ENCODE measurements at regions not wholly inside any gene's neighbourhood (a gene's known extent, or its start where the extent isn't known, plus 50 kb on each side); places are given as distances from the start of the nearest gene placed in this dataset.

GRCh38 chr20:39356908-39357307 lies 394.8 kb downstream of the DHX35 start:
- no peaks in the 10 kb centered on the region for H3K27me3 ChIP-seq (ENCODE audit: control insufficient read depth in 1 of 2, insufficient read depth in 2 of 2, low read length in 2 of 2)
- H3K27ac ChIP-seq (ENCODE audit: low read depth, low read length) = no peak overlapping the region
- H3K36me3 ChIP-seq (ENCODE audit: control insufficient read depth in 1 of 2, insufficient read depth in 2 of 2, low read length in 2 of 2) = no peaks in the 10 kb centered on the region
- H3K9me3 ChIP-seq (ENCODE audit: control insufficient read depth in 1 of 2, low read length in 2 of 2) = no peaks in the 10 kb centered on the region
- H3K4me3 ChIP-seq (ENCODE audit: low read depth in 1 of 2, low read length in 2 of 2) = no peak overlapping the region
- no peaks in the 10 kb centered on the region for H3K4me1 ChIP-seq (ENCODE audit: control insufficient read depth in 1 of 2, insufficient read depth in 2 of 2, low read length in 2 of 2)
- H3K9ac ChIP-seq (ENCODE audit: low read depth in 1 of 2, low read length in 2 of 2) = no peak overlapping the region

GRCh38 chr20:39349240-39349639 lies 387.1 kb downstream of the DHX35 start:
- Histone ChIP-seq H3K27ac (ENCODE audit: low read depth, low read length) (no peak overlapping the region), H3K36me3 (ENCODE audit: control insufficient read depth in 1 of 2, insufficient read depth in 2 of 2, low read length in 2 of 2) (no peaks in the 10 kb centered on the region), H3K4me3 (ENCODE audit: low read depth in 1 of 2, low read length in 2 of 2) (no peak overlapping the region)

GRCh38 chr20:39347626-39348025 lies 385.5 kb downstream of the DHX35 start:
- no peak overlapping the region for H3K27ac ChIP-seq (ENCODE audit: low read depth, low read length)
- no peaks in the 10 kb centered on the region for H3K27me3 ChIP-seq (ENCODE audit: control insufficient read depth in 1 of 2, insufficient read depth in 2 of 2, low read length in 2 of 2)
- H3K9ac ChIP-seq (ENCODE audit: low read depth in 1 of 2, low read length in 2 of 2) = no peak overlapping the region
- H3K9me3 ChIP-seq (ENCODE audit: control insufficient read depth in 1 of 2, low read length in 2 of 2) = peaks cover 8 to 14% of the 10 kb centered on the region in 2 donors
- H3K4me3 ChIP-seq (ENCODE audit: low read depth in 1 of 2, low read length in 2 of 2) = no peak overlapping the region
- H3K36me3 ChIP-seq (ENCODE audit: control insufficient read depth in 1 of 2, insufficient read depth in 2 of 2, low read length in 2 of 2) = no peaks in the 10 kb centered on the region
- H3K4me1 ChIP-seq (ENCODE audit: control insufficient read depth in 1 of 2, insufficient read depth in 2 of 2, low read length in 2 of 2) = no peaks in the 10 kb centered on the region

More at GRCh38 chr20:39349240-39349639, 387.1 kb downstream of the DHX35 start:
- no peak overlapping the region for H3K9ac ChIP-seq (ENCODE audit: low read depth in 1 of 2, low read length in 2 of 2)
- H3K4me1 ChIP-seq (ENCODE audit: control insufficient read depth in 1 of 2, insufficient read depth in 2 of 2, low read length in 2 of 2) = no peaks in the 10 kb centered on the region
- H3K9me3 ChIP-seq (ENCODE audit: control insufficient read depth in 1 of 2, low read length in 2 of 2) = peaks cover 8 to 14% of the 10 kb centered on the region in 2 donors
- H3K27me3 ChIP-seq (ENCODE audit: control insufficient read depth in 1 of 2, insufficient read depth in 2 of 2, low read length in 2 of 2) = no peaks in the 10 kb centered on the region

GRCh38 chr20:39342463-39342862 lies 380.3 kb downstream of the DHX35 start:
- Histone ChIP-seq H3K9me3 (ENCODE audit: control insufficient read depth in 1 of 2, low read length in 2 of 2) (no peaks in the 10 kb centered on the region), H3K4me3 (ENCODE audit: low read depth in 1 of 2, low read length in 2 of 2) (no peak overlapping the region), H3K27me3 (ENCODE audit: control insufficient read depth in 1 of 2, insufficient read depth in 2 of 2, low read length in 2 of 2) (no peaks in the 10 kb centered on the region), H3K27ac (ENCODE audit: low read depth, low read length) (no peak overlapping the region), H3K36me3 (ENCODE audit: control insufficient read depth in 1 of 2, insufficient read depth in 2 of 2, low read length in 2 of 2) (no peaks in the 10 kb centered on the region), H3K9ac (ENCODE audit: low read depth in 1 of 2, low read length in 2 of 2) (no peak overlapping the region), H3K4me1 (ENCODE audit: control insufficient read depth in 1 of 2, insufficient read depth in 2 of 2, low read length in 2 of 2) (no peaks in the 10 kb centered on the region)

GRCh38 chr20:39338469-39339376 lies 376.6 kb downstream of the DHX35 start:
- Histone ChIP-seq H3K27ac (ENCODE audit: low read depth, low read length) (no peak overlapping the region), H3K9ac (ENCODE audit: low read depth in 1 of 2, low read length in 2 of 2) (no peak overlapping the region), H3K4me1 (ENCODE audit: control insufficient read depth in 1 of 2, insufficient read depth in 2 of 2, low read length in 2 of 2) (no peaks in the 10 kb centered on the region), H3K27me3 (ENCODE audit: control insufficient read depth in 1 of 2, insufficient read depth in 2 of 2, low read length in 2 of 2) (no peaks in the 10 kb centered on the region), H3K36me3 (ENCODE audit: control insufficient read depth in 1 of 2, insufficient read depth in 2 of 2, low read length in 2 of 2) (no peaks in the 10 kb centered on the region), H3K9me3 (ENCODE audit: control insufficient read depth in 1 of 2, low read length in 2 of 2) (no peaks in the 10 kb centered on the region), H3K4me3 (ENCODE audit: low read depth in 1 of 2, low read length in 2 of 2) (no peak overlapping the region)

GRCh38 chr20:39333211-39333610 lies 371.1 kb downstream of the DHX35 start:
- Histone ChIP-seq H3K27me3 (ENCODE audit: control insufficient read depth in 1 of 2, insufficient read depth in 2 of 2, low read length in 2 of 2) (no peaks in the 10 kb centered on the region), H3K9ac (ENCODE audit: low read depth in 1 of 2, low read length in 2 of 2) (no peak overlapping the region), H3K4me1 (ENCODE audit: control insufficient read depth in 1 of 2, insufficient read depth in 2 of 2, low read length in 2 of 2) (no peaks in the 10 kb centered on the region), H3K36me3 (ENCODE audit: control insufficient read depth in 1 of 2, insufficient read depth in 2 of 2, low read length in 2 of 2) (no peaks in the 10 kb centered on the region), H3K27ac (ENCODE audit: low read depth, low read length) (no peak overlapping the region), H3K4me3 (ENCODE audit: low read depth in 1 of 2, low read length in 2 of 2) (no peak overlapping the region), H3K9me3 (ENCODE audit: control insufficient read depth in 1 of 2, low read length in 2 of 2) (no peaks in the 10 kb centered on the region)

- H3K4me1 ChIP-seq (ENCODE audit: control insufficient read depth in 1 of 2, insufficient read depth in 2 of 2, low read length in 2 of 2) = no peaks in the 10 kb centered on the region
- no peak overlapping the region for H3K27ac ChIP-seq (ENCODE audit: low read depth, low read length)
- no peaks in the 10 kb centered on the region for H3K9me3 ChIP-seq (ENCODE audit: control insufficient read depth in 1 of 2, low read length in 2 of 2)
- H3K9ac ChIP-seq (ENCODE audit: low read depth in 1 of 2, low read length in 2 of 2) = no peak overlapping the region
- H3K36me3 ChIP-seq (ENCODE audit: control insufficient read depth in 1 of 2, insufficient read depth in 2 of 2, low read length in 2 of 2) = no peaks in the 10 kb centered on the region
- no peak overlapping the region for H3K4me3 ChIP-seq (ENCODE audit: low read depth in 1 of 2, low read length in 2 of 2)
- H3K27me3 ChIP-seq (ENCODE audit: control insufficient read depth in 1 of 2, insufficient read depth in 2 of 2, low read length in 2 of 2) = no peaks in the 10 kb centered on the region
These were observed 366.2 kb downstream of the DHX35 start for GRCh38 chr20:39328347-39328746.

GRCh38 chr20:39326050-39326449 lies 363.9 kb downstream of the DHX35 start:
- Histone ChIP-seq H3K27me3 (ENCODE audit: control insufficient read depth in 1 of 2, insufficient read depth in 2 of 2, low read length in 2 of 2) (no peaks in the 10 kb centered on the region), H3K4me1 (ENCODE audit: control insufficient read depth in 1 of 2, insufficient read depth in 2 of 2, low read length in 2 of 2) (no peaks in the 10 kb centered on the region), H3K4me3 (ENCODE audit: low read depth in 1 of 2, low read length in 2 of 2) (no peak overlapping the region), H3K9ac (ENCODE audit: low read depth in 1 of 2, low read length in 2 of 2) (no peak overlapping the region), H3K36me3 (ENCODE audit: control insufficient read depth in 1 of 2, insufficient read depth in 2 of 2, low read length in 2 of 2) (no peaks in the 10 kb centered on the region), H3K9me3 (ENCODE audit: control insufficient read depth in 1 of 2, low read length in 2 of 2) (no peaks in the 10 kb centered on the region), H3K27ac (ENCODE audit: low read depth, low read length) (no peak overlapping the region)

GRCh38 chr20:39318911-39319310 lies 356.8 kb downstream of the DHX35 start:
- Histone ChIP-seq H3K27ac (ENCODE audit: low read depth, low read length) (no peak overlapping the region), H3K36me3 (ENCODE audit: control insufficient read depth in 1 of 2, insufficient read depth in 2 of 2, low read length in 2 of 2) (no peaks in the 10 kb centered on the region), H3K4me3 (ENCODE audit: low read depth in 1 of 2, low read length in 2 of 2) (no peak overlapping the region), H3K27me3 (ENCODE audit: control insufficient read depth in 1 of 2, insufficient read depth in 2 of 2, low read length in 2 of 2) (no peaks in the 10 kb centered on the region), H3K9ac (ENCODE audit: low read depth in 1 of 2, low read length in 2 of 2) (no peak overlapping the region), H3K9me3 (ENCODE audit: control insufficient read depth in 1 of 2, low read length in 2 of 2) (no peaks in the 10 kb centered on the region), H3K4me1 (ENCODE audit: control insufficient read depth in 1 of 2, insufficient read depth in 2 of 2, low read length in 2 of 2) (no peaks in the 10 kb centered on the region)

GRCh38 chr20:39312676-39313075 lies 350.5 kb downstream of the DHX35 start:
- Histone ChIP-seq H3K9me3 (ENCODE audit: control insufficient read depth in 1 of 2, low read length in 2 of 2) (no peaks in the 10 kb centered on the region), H3K4me3 (ENCODE audit: low read depth in 1 of 2, low read length in 2 of 2) (no peak overlapping the region), H3K27ac (ENCODE audit: low read depth, low read length) (no peak overlapping the region)

More at GRCh38 chr20:39312676-39313075, 350.5 kb downstream of the DHX35 start:
- Histone ChIP-seq H3K4me1 (ENCODE audit: control insufficient read depth in 1 of 2, insufficient read depth in 2 of 2, low read length in 2 of 2) (no peaks in the 10 kb centered on the region), H3K36me3 (ENCODE audit: control insufficient read depth in 1 of 2, insufficient read depth in 2 of 2, low read length in 2 of 2) (no peaks in the 10 kb centered on the region), H3K27me3 (ENCODE audit: control insufficient read depth in 1 of 2, insufficient read depth in 2 of 2, low read length in 2 of 2) (no peaks in the 10 kb centered on the region), H3K9ac (ENCODE audit: low read depth in 1 of 2, low read length in 2 of 2) (no peak overlapping the region)

All from duodenal mucosa (tissue), 2 donors.